Right lobe of liver (tissue), 6 donors: ENCODE measurements at regions not wholly inside any gene's neighbourhood (a gene's known extent, or its start where the extent isn't known, plus 50 kb on each side); places are given as distances from the start of the nearest gene placed in this dataset.

Experiments
- ATAC-seq, 4 donors: fragments of 200-7000 bp; cut with Tn5 transposase; one replicate each; pipeline ENCODE4 v1.9.1; 2020; ENCODE audit warnings: mild to moderate bottlenecking in 4 of 4, moderate library complexity in 4 of 4
- DNase-seq, 3 donors: peaks; one replicate each; pipeline ENCODE4 v3.0.0-alpha.2; 2020
- H3K27ac ChIP-seq, 3 donors: fragments of 200-600 bp; one replicate each; pipeline ENCODE4 v1.8.0; 2022
- H3K27me3 ChIP-seq, 2 donors: fragments of 200-600 bp; one replicate each; pipeline ENCODE4 v1.8.0; 2022
- H3K36me3 ChIP-seq, 4 donors: fragments of 200-600 bp; sonication (generic) in 1 of 4; one replicate each; pipeline versions ENCODE4 v1.5.1 to v1.8.0; 2017 to 2022; ENCODE audit warnings: control low read depth in 1 of 4
- H3K4me1 ChIP-seq, 4 donors: fragments of 200-600 bp; sonication (generic) in 1 of 4; one replicate each; pipeline versions ENCODE4 v1.5.1 to v1.8.0; 2017 to 2022; ENCODE audit warnings: control low read depth in 1 of 4
- H3K4me3 ChIP-seq, 3 donors: fragments of 200-600 bp; one replicate each; pipeline ENCODE4 v1.8.0; 2022
- H3K9me3 ChIP-seq, 4 donors: fragments of 200-600 bp; sonication (generic) in 1 of 4; one replicate each; pipeline versions ENCODE4 v1.5.1 to v1.8.0; 2017 to 2022; ENCODE audit warnings: control low read depth in 1 of 4
- POLR2A ChIP-seq: fragments of 450-650 bp; IDR thresholded peaks from one replicate; pipeline ENCODE4 v1.6.1; 2017; ENCODE audit warnings: antibody characterized with exemption, mild to moderate bottlenecking
- WGBS: methylation state at CpG from one replicate; pipeline ENCODE4 v1.1.6; 2018; ENCODE audit warnings: low coverage, low lambda C conversion rate; ENCODE audit not compliant: insufficient coverage; ENCODE audit errors: missing lambda C conversion rate; 5-methylcytosine and 5-hydroxymethylcytosine counted together
- intact Hi-C, 2 donors: fragments of 100-400 bp; cut with DNase I; formaldehyde crosslinking; loops; one replicate each; pipeline versions ENCODE4 v1.11.2 to v1.14.1; 2022
- TF ChIP-seq, protein P1 (sequence below), 4 donors: fragments of 200-600 bp in 3 of 4; fragments of 450-650 bp in 1 of 4; IDR thresholded peaks; one replicate each; pipeline versions ENCODE4 v1.5.1 to v1.8.0; 2016 to 2022; ENCODE audit warnings: antibody characterized with exemption in 4 of 4, mild to moderate bottlenecking in 2 of 4
- donor health status: DM: no; HTN: yes; CAD: no.
- donor health status: DM: no; HTN: no; CAD: no.
- donor health status: DM: no; HTN: no; CAD: no.
- donor health status: DM: no; HTN: yes; CAD: no.
- donor health status: DM: no; HTN: yes; CAD: no.

DNA sequence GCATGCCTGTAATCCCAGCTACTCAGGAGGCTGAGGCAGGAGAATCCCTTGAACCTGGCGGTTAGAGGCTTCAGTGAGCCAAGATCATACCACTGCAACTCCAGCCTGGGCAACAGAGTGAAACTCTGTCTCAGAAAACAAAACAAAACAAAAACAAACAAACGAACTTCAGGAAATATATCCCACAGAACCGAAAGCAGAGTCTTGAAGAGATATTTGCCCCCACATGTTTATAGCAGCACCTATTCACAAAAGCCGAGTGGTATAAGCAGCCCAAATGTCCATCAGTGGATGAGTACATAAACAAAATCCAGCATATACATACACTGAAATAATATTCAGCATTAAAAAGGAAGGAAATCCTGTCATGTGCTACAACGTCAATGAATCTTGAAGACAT lies 57.6 kb upstream of the GRIN3A start:
- Histone ChIP-seq H3K4me3 (no peak overlapping the region), H3K36me3 (no peaks in the 10 kb centered on the region), H3K27me3 (no peaks in the 10 kb centered on the region), H3K4me1 (no peaks in the 10 kb centered on the region), H3K9me3 (no peaks in the 10 kb centered on the region), H3K27ac (no peak overlapping the region)
- no peak for DNase-seq
- ATAC-seq = no peak
- WGBS = 75% methylated on average over 4 of the region's 5 CpGs
- intact Hi-C loops = no loop called here
- TF ChIP-seq, protein P1, sequence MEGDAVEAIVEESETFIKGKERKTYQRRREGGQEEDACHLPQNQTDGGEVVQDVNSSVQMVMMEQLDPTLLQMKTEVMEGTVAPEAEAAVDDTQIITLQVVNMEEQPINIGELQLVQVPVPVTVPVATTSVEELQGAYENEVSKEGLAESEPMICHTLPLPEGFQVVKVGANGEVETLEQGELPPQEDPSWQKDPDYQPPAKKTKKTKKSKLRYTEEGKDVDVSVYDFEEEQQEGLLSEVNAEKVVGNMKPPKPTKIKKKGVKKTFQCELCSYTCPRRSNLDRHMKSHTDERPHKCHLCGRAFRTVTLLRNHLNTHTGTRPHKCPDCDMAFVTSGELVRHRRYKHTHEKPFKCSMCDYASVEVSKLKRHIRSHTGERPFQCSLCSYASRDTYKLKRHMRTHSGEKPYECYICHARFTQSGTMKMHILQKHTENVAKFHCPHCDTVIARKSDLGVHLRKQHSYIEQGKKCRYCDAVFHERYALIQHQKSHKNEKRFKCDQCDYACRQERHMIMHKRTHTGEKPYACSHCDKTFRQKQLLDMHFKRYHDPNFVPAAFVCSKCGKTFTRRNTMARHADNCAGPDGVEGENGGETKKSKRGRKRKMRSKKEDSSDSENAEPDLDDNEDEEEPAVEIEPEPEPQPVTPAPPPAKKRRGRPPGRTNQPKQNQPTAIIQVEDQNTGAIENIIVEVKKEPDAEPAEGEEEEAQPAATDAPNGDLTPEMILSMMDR (IDR thresholded peaks at IDR 0.05) = no peak
- TF ChIP-seq POLR2A = no peak

DNA sequence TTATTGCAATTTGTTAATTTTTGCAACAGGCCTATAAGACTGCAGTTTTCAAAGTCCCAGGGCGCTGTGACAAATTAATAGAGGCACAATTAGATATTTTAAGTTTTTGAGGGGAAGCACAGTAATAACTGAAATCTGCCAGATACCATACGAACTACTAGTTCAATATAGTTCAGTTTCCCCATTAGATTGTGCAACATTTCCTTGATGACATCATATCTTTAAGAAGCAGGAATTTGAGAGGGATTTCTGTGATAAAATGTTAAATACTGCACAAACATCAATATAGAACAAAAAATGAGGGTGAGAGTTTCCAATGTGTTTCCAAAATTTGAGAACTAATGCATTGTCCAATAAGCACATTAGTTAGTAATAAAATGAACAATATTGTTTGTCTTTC lies 56.7 kb upstream of the GRIN3A start:
- Histone ChIP-seq H3K27me3 (no peaks in the 10 kb centered on the region), H3K4me1 (no peaks in the 10 kb centered on the region), H3K9me3 (no peaks in the 10 kb centered on the region), H3K27ac (no peak overlapping the region), H3K36me3 (no peaks in the 10 kb centered on the region), H3K4me3 (no peak overlapping the region)
- intact Hi-C loops = no loop called here
- ATAC-seq (no peak), DNase-seq (no peak)
- TF ChIP-seq POLR2A = no peak
- TF ChIP-seq, protein P1 (IDR thresholded peaks at IDR 0.05) = no peak
- 79% methylated on average over 2 of the region's 2 CpGs for WGBS

DNA sequence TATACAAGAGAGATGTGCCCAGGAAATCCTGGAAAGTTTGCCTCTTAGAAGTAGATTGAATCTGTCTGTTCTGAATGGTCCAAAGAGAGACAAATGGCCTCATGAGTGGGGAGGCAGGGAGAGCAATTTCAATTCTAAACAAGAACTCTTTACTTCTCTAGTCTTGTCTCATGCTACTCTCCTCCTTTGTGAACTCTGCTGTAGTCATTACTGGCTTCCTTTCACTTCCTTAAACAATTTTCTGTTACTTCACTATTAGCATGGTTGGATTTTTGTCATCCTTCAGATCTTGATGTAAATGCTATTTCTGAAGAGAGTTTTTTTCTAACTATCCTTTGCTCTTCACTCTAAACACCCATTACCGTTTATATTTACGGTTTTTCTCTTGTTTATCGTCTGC lies 54.0 kb upstream of the GRIN3A start:
- Histone ChIP-seq H3K27me3 (no peaks in the 10 kb centered on the region), H3K27ac (no peak overlapping the region), H3K4me1 (no peaks in the 10 kb centered on the region), H3K9me3 (no peaks in the 10 kb centered on the region), H3K4me3 (no peak overlapping the region), H3K36me3 (no peaks in the 10 kb centered on the region)
- ATAC-seq (no peak), DNase-seq (no peak)
- TF ChIP-seq, protein P1 (IDR thresholded peaks at IDR 0.05) = no peak
- no peak for TF ChIP-seq POLR2A
- WGBS = 66% methylated on average over 3 of the region's 3 CpGs
- intact Hi-C loops = no loop called here

DNA sequence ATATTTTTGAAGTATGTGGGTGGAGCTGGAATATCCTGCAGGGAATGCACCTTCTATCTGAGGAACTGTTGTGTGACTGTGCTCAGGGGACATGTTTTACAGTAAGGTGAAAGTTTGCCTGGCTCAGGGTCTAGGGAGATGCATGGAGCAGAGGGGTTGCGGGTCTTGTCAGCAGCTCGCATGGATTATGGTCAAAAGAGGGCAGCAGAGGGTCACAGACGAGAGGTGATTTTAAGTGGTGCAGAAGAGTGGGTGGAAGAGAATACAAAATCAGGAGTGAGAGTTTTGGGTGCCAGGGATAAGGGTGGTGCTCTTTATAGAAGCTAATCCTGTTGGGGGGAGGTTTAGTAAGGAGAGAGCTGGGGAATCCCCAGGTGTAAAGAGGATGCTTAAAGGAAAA lies 53.5 kb upstream of the GRIN3A start:
- peak; percentile 60 to 66 (median 63) for ATAC-seq
- WGBS = 23% methylated on average over 3 of the region's 3 CpGs
- Histone ChIP-seq H3K4me1 (no peaks in the 10 kb centered on the region), H3K9me3 (no peaks in the 10 kb centered on the region), H3K27ac (no peak overlapping the region), H3K27me3 (no peaks in the 10 kb centered on the region), H3K4me3 (no peak overlapping the region), H3K36me3 (no peaks in the 10 kb centered on the region)
- TF ChIP-seq POLR2A = no peak
- TF ChIP-seq, protein P1 (IDR thresholded peaks at IDR 0.05) = peak in 3 of 4 donors; percentile 34 to 51 (median 35)
- DNase-seq = no peak
- intact Hi-C loops = no loop called here

DNA sequence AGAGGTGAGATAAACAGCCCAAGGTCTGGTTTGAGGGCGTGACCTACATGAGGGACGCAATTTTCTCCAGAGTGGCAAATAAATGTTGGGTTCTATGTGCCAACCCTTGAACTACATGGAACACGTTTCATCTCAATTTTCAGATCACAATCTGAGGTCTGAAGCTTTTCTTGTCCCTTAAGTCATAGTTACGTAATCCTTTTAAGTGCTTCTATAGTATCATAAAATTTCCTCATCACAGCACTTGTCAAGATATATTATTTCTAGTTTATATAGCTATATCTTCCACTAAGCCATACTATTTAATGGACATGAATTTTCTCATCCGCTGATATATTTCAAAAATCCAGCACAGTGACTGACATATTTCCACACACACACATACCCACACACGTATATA lies 53.1 kb upstream of the GRIN3A start:
- intact Hi-C loops = no loop called here
- no peaks in the 10 kb centered on the region for H3K4me1 ChIP-seq
- ATAC-seq (no peak), DNase-seq (no peak)
- TF ChIP-seq POLR2A = no peak
- TF ChIP-seq, protein P1 (IDR thresholded peaks at IDR 0.05) = no peak
- no peak overlapping the region for H3K4me3 ChIP-seq
- no peaks in the 10 kb centered on the region for H3K9me3 ChIP-seq
- 63% methylated on average over 6 of the region's 6 CpGs for WGBS
- H3K36me3 ChIP-seq = no peaks in the 10 kb centered on the region
- no peaks in the 10 kb centered on the region for H3K27me3 ChIP-seq
- H3K27ac ChIP-seq = no peak overlapping the region
